ENCODE measurements at regions not wholly inside any gene's neighbourhood (a gene's known extent, or its start where the extent isn't known, plus 50 kb on each side); places are given as distances from the start of the nearest gene placed in this dataset.
A peak's percentile ranks its signal among the peaks of the same experiment; 100 is the strongest.
"Not testable (repeated sequence)": the region's sequence is repeated elsewhere in the genome, so short reads cannot be mapped to it uniquely, and the experiment has no call there.

GRCh38 chr1:214864896-214865688 is 217.4 kb upstream of the KCNK2 start:
- no peak for DNase-seq

GRCh38 chr1:214870426-214870825 is 212.1 kb upstream of the KCNK2 start:
- DNase-seq: not testable (repeated sequence)

GRCh38 chr1:214880956-214881355 is 201.6 kb upstream of the KCNK2 start:
- no peak for DNase-seq

- DNase-seq: no peak
Measured at GRCh38 chr1:214882616-214883015, 199.9 kb upstream of the KCNK2 start.

- no peak for DNase-seq
Measured at GRCh38 chr1:214895011-214895600, 187.4 kb upstream of the KCNK2 start.

- DNase-seq: no peak
Measured at GRCh38 chr1:214896921-214897320, 185.6 kb upstream of the KCNK2 start.

- DNase-seq: no peak
Measured at GRCh38 chr1:214897581-214897980, 185.0 kb upstream of the KCNK2 start.

- DNase-seq: no peak
Measured at GRCh38 chr1:214898161-214898560, 184.4 kb upstream of the KCNK2 start.

GRCh38 chr1:214898718-214899117 is 183.8 kb upstream of the KCNK2 start:
- no peak for DNase-seq

- DNase-seq: no peak
Measured at GRCh38 chr1:214899908-214900460, 182.6 kb upstream of the KCNK2 start.

GRCh38 chr1:214900590-214900989 is 181.9 kb upstream of the KCNK2 start:
- DNase-seq: no peak

- no peak for DNase-seq
Measured at GRCh38 chr1:214901718-214902117, 180.8 kb upstream of the KCNK2 start.

GRCh38 chr1:214902636-214903320 is 179.8 kb upstream of the KCNK2 start:
- no peak for DNase-seq

- DNase-seq: no peak
Measured at GRCh38 chr1:214912127-214912526, 170.4 kb upstream of the KCNK2 start.

- no peak for DNase-seq
Measured at GRCh38 chr1:214913966-214914365, 168.6 kb upstream of the KCNK2 start.

- no peak for DNase-seq
Measured at GRCh38 chr1:214917081-214917635, 165.4 kb upstream of the KCNK2 start.

GRCh38 chr1:214918745-214919144 is 163.8 kb upstream of the KCNK2 start:
- no peak for DNase-seq

- no peak for DNase-seq
Measured at GRCh38 chr1:214920337-214920736, 162.2 kb upstream of the KCNK2 start.

- no peak for DNase-seq
Measured at GRCh38 chr1:214923278-214923915, 159.1 kb upstream of the KCNK2 start.

GRCh38 chr1:214927796-214928195 is 154.7 kb upstream of the KCNK2 start:
- DNase-seq: no peak

- no peak for DNase-seq
Measured at GRCh38 chr1:214928574-214928973, 154.0 kb upstream of the KCNK2 start.

- peak; percentile 47 to 55 for DNase-seq
Measured at GRCh38 chr1:214933375-214933774, 149.2 kb upstream of the KCNK2 start.

- DNase-seq: no peak
Measured at GRCh38 chr1:214934045-214934444, 148.5 kb upstream of the KCNK2 start.

Measured in activated T-cell treated with anti-CD3 and anti-CD28 coated beads, Interleukin-2, amount 50 U/mL, for 48 hours (primary cell).